ENCODE measurements at regions not wholly inside any gene's neighbourhood (a gene's known extent, or its start where the extent isn't known, plus 50 kb on each side); places are given as distances from the start of the nearest gene placed in this dataset.

GRCh38 chr2:84297155-84297554, 161.9 kb downstream of the SUCLG1 start (continued):
- TF ChIP-seq CBFB (IDR thresholded peaks at IDR 0.05; ENCODE audit: low read depth) (no peak), MEF2B (IDR thresholded peaks at IDR 0.05; ENCODE audit: partially characterized antibody, poor library complexity, severe bottlenecking) (no peak), HSF1 (IDR thresholded peaks at IDR 0.05; ENCODE audit: low read depth, low read length) (no peak), SP1 (IDR thresholded peaks at IDR 0.05; ENCODE audit: low read depth, low read length) (no peak), KDM1A (IDR thresholded peaks at IDR 0.05; ENCODE audit: borderline replicate concordance) (no peak), KLF5 (IDR thresholded peaks at IDR 0.05; ENCODE audit: partially characterized antibody) (no peak), ZNF384 (IDR thresholded peaks at IDR 0.05; ENCODE audit: borderline replicate concordance, low read depth, low read length) (no peak), SRF (IDR thresholded peaks at IDR 0.05; ENCODE audit: low read depth in 2 of 2, low read length in 2 of 2) (no peak)

- no peak for FAIRE-seq
- BruUV-seq (replicated peaks): no TSS peak
- SMC1A ChIA-PET (ENCODE audit: uncharacterized antibody, unreplicated experiment): no interaction called here
These were observed 165.2 kb downstream of the SUCLG1 start for GRCh38 chr2:84293791-84294380.

More at GRCh38 chr2:84293791-84294380, 165.2 kb downstream of the SUCLG1 start:
- H3K4me2 ChIP-seq (ENCODE audit: control insufficient read depth, insufficient read depth): no peak overlapping the region
- H3K9ac ChIP-seq (ENCODE audit: control insufficient read depth, insufficient read depth, low read length): no peak overlapping the region
- H3K4me3 ChIP-seq: no peak overlapping the region
- 0 out of 4 replicates have a peak, but pooled peaks cover 0 to 3% of the 10 kb centered on the region in 2 experiments for H3K27me3 ChIP-seq (replicated peaks in 1 of 2; ENCODE audit: control insufficient read depth in 2 of 2, insufficient read depth in 2 of 2, low read length in 1 of 2)
- intact Hi-C loops (cut with micrococcal nuclease; ENCODE audit: unreplicated experiment): no loop called here
- H3K79me2 ChIP-seq (ENCODE audit: control insufficient read depth, insufficient read depth, low read length): no peaks in the 10 kb centered on the region
- ChIA-PET RAD21 (ENCODE audit: unreplicated experiment) (no interaction called here), CTCF (no interaction called here), POLR2A (no interaction called here)
- in situ Hi-C loops (cut with MboI): no loop called here
- no peak overlapping the region for H3K27ac ChIP-seq (ENCODE audit: control insufficient read depth, insufficient read depth)
- no peak for ATAC-seq
- H3K4me1 ChIP-seq (ENCODE audit: control insufficient read depth, insufficient read depth, low read length): no peaks in the 10 kb centered on the region
- no peaks in the 10 kb centered on the region for H3K36me3 ChIP-seq (ENCODE audit: control insufficient read depth in 2 of 2, insufficient read depth in 2 of 2, low read length in 1 of 2)
- no peaks in the 10 kb centered on the region for H4K20me1 ChIP-seq (ENCODE audit: control insufficient read depth, insufficient read depth)
- TF ChIP-seq EGR1 (IDR thresholded peaks at IDR 0.05; ENCODE audit: borderline replicate concordance in 1 of 2, low read depth in 2 of 2, low read length in 2 of 2) (no peak), ZNF622 (IDR thresholded peaks at IDR 0.05) (no peak), SRF (IDR thresholded peaks at IDR 0.05; ENCODE audit: low read depth in 2 of 2, low read length in 2 of 2) (no peak), KLF5 (IDR thresholded peaks at IDR 0.05; ENCODE audit: partially characterized antibody) (no peak), BRCA1 (IDR thresholded peaks at IDR 0.05; ENCODE audit: low read depth, low read length) (no peak), ATF3 (IDR thresholded peaks at IDR 0.05; ENCODE audit: borderline replicate concordance, extremely low read depth, low read depth, low read length) (no peak), ZBTB40 (IDR thresholded peaks at IDR 0.05; ENCODE audit: borderline replicate concordance) (no peak), IKZF1 (conservative IDR thresholded peaks at IDR 0.05) (no peak), TCF3 (IDR thresholded peaks at IDR 0.05; ENCODE audit: borderline replicate concordance, insufficient read depth, low read depth, low read length) (no peak), PAX5 (IDR thresholded peaks at IDR 0.05; ENCODE audit: borderline replicate concordance, low read depth, low read length) (no peak), CBX3 (IDR thresholded peaks at IDR 0.05; ENCODE audit: borderline replicate concordance, low read depth) (no peak), SIX5 (IDR thresholded peaks at IDR 0.05; ENCODE audit: low read depth, low read length, severe bottlenecking) (no peak), NR2F1 (conservative IDR thresholded peaks at IDR 0.05) (no peak)
- H2AFZ ChIP-seq (ENCODE audit: control insufficient read depth, low read depth, low read length): no peak overlapping the region
- no peak for DNase-seq (ENCODE audit: low read depth, low spot score)
- H3K9me3 ChIP-seq (replicated peaks; ENCODE audit: control insufficient read depth, insufficient read depth, low read length): no peaks in the 10 kb centered on the region
- 31% methylated on average over 6 of the region's 6 CpGs for WGBS (ENCODE audit: insufficient coverage, insufficient replicate concordance, low lambda C conversion rate, missing lambda C conversion rate)
